ENCODE measurements at regions not wholly inside any gene's neighbourhood (a gene's known extent, or its start where the extent isn't known, plus 50 kb on each side); places are given as distances from the start of the nearest gene placed in this dataset.

GRCh38 chr4:12562021-12562420, 922.1 kb downstream of the RAB28 start:
- H3K9me3 Mint-ChIP-seq (ENCODE audit: unreplicated experiment), result no peaks in the 10 kb centered on the region
- H3K27ac Mint-ChIP-seq (ENCODE audit: unreplicated experiment), result no peak overlapping the region
- DNase-seq, result no peak
- no peak overlapping the region for H3K4me3 Mint-ChIP-seq (ENCODE audit: unreplicated experiment)
- H3K36me3 Mint-ChIP-seq (ENCODE audit: insufficient read depth, unreplicated experiment), result no peaks in the 10 kb centered on the region
- H3K4me1 ChIP-seq, result no peaks in the 10 kb centered on the region
- no peaks in the 10 kb centered on the region for H3K36me3 ChIP-seq (ENCODE audit: control insufficient read depth, insufficient read depth, low read length)
- intact Hi-C loops (cut with micrococcal nuclease; ENCODE audit: unreplicated experiment), result no loop called here
- no peak overlapping the region for H3K4me3 ChIP-seq (ENCODE audit: low read depth, low read length)
- H3K9me3 ChIP-seq, result no peaks in the 10 kb centered on the region
- CTCF ChIA-PET, result no interaction called here
- no TSS peak for BruUV-seq (replicated peaks)
- H3K4me1 Mint-ChIP-seq (ENCODE audit: low read depth, unreplicated experiment), result no peaks in the 10 kb centered on the region
- H3K27me3 Mint-ChIP-seq (ENCODE audit: insufficient read depth, unreplicated experiment), result no peaks in the 10 kb centered on the region
- no peaks in the 10 kb centered on the region for H3K27me3 ChIP-seq (replicated peaks; ENCODE audit: control insufficient read depth, insufficient read depth, low read length)
- no peak for TF ChIP-seq CTCF (IDR thresholded peaks at IDR 0.05; ENCODE audit: insufficient read depth in 1 of 2, low read depth in 1 of 2, low read length in 1 of 2, severe bottlenecking in 1 of 2, unreplicated experiment in 1 of 2)
- POLR2A ChIA-PET, result no interaction called here

GRCh38 chr4:12555011-12555410, 929.1 kb downstream of the RAB28 start:
- no peaks in the 10 kb centered on the region for H3K27me3 ChIP-seq (replicated peaks; ENCODE audit: control insufficient read depth, insufficient read depth, low read length)
- no peaks in the 10 kb centered on the region for H3K4me1 Mint-ChIP-seq (ENCODE audit: low read depth, unreplicated experiment)
- H3K9me3 Mint-ChIP-seq (ENCODE audit: unreplicated experiment), result no peaks in the 10 kb centered on the region
- no peaks in the 10 kb centered on the region for H3K36me3 Mint-ChIP-seq (ENCODE audit: insufficient read depth, unreplicated experiment)
- no peaks in the 10 kb centered on the region for H3K36me3 ChIP-seq (ENCODE audit: control insufficient read depth, insufficient read depth, low read length)
- H3K27ac Mint-ChIP-seq (ENCODE audit: unreplicated experiment), result no peak overlapping the region
- H3K9me3 ChIP-seq, result no peaks in the 10 kb centered on the region
- H3K4me3 ChIP-seq (ENCODE audit: low read depth, low read length), result no peak overlapping the region
- no peaks in the 10 kb centered on the region for H3K27me3 Mint-ChIP-seq (ENCODE audit: insufficient read depth, unreplicated experiment)
- POLR2A ChIA-PET, result no interaction called here
- no peak for TF ChIP-seq CTCF (IDR thresholded peaks at IDR 0.05; ENCODE audit: insufficient read depth in 1 of 2, low read depth in 1 of 2, low read length in 1 of 2, severe bottlenecking in 1 of 2, unreplicated experiment in 1 of 2)
- no peak for DNase-seq
- intact Hi-C loops (cut with micrococcal nuclease; ENCODE audit: unreplicated experiment), result no loop called here
- no TSS peak for BruUV-seq (replicated peaks)
- CTCF ChIA-PET, result no interaction called here
- no peak overlapping the region for H3K4me3 Mint-ChIP-seq (ENCODE audit: unreplicated experiment)
- no peaks in the 10 kb centered on the region for H3K4me1 ChIP-seq

GRCh38 chr4:12548678-12549077, 935.5 kb downstream of the RAB28 start:
- Histone ChIP-seq H3K9me3 (no peaks in the 10 kb centered on the region), H3K4me1 (no peaks in the 10 kb centered on the region), H3K27me3 (replicated peaks; ENCODE audit: control insufficient read depth, insufficient read depth, low read length) (no peaks in the 10 kb centered on the region), H3K4me3 (ENCODE audit: low read depth, low read length) (no peak overlapping the region), H3K36me3 (ENCODE audit: control insufficient read depth, insufficient read depth, low read length) (no peaks in the 10 kb centered on the region)
- ChIA-PET POLR2A (no interaction called here), CTCF (no interaction called here)
- no TSS peak for BruUV-seq (replicated peaks)
- DNase-seq, result no peak
- no peaks in the 10 kb centered on the region for H3K36me3 Mint-ChIP-seq (ENCODE audit: insufficient read depth, unreplicated experiment)
- no peaks in the 10 kb centered on the region for H3K9me3 Mint-ChIP-seq (ENCODE audit: unreplicated experiment)
- intact Hi-C loops (cut with micrococcal nuclease; ENCODE audit: unreplicated experiment), result no loop called here
- no peaks in the 10 kb centered on the region for H3K4me1 Mint-ChIP-seq (ENCODE audit: low read depth, unreplicated experiment)
- H3K27me3 Mint-ChIP-seq (ENCODE audit: insufficient read depth, unreplicated experiment), result no peaks in the 10 kb centered on the region
- H3K27ac Mint-ChIP-seq (ENCODE audit: unreplicated experiment), result no peak overlapping the region
- no peak overlapping the region for H3K4me3 Mint-ChIP-seq (ENCODE audit: unreplicated experiment)
- no peak for TF ChIP-seq CTCF (IDR thresholded peaks at IDR 0.05; ENCODE audit: insufficient read depth in 1 of 2, low read depth in 1 of 2, low read length in 1 of 2, severe bottlenecking in 1 of 2, unreplicated experiment in 1 of 2)

All from Caco-2 (cell line).